A673 (cell line): ENCODE measurements at regions not wholly inside any gene's neighbourhood (a gene's known extent, or its start where the extent isn't known, plus 50 kb on each side); places are given as distances from the start of the nearest gene placed in this dataset.

Experiments used
- BruUV-seq: library from RNA; stranded (reverse); fragments of 400-500 nt; replicated peaks from 2 replicates; lab custom pipeline; 2021; lab: Mats Ljungman, UMichigan
- CTCF ChIA-PET: fragments of 300-600 bp; sonication (Branson Sonifier 250); formaldehyde crosslinking; loops from one replicate; lab custom pipeline; 2022; ENCODE audit warnings: antibody characterized with exemption; lab: Charles Lee
- POLR2A ChIA-PET: fragments of 300-600 bp; sonication (Branson Sonifier 250); formaldehyde crosslinking; loops from one replicate; lab custom pipeline; 2022; ENCODE audit warnings: antibody characterized with exemption; ENCODE audit not compliant: low non-redundant PET; lab: Charles Lee
- DNase-seq: peaks from one replicate; pipeline ENCODE4 v3.0.0-alpha.2; 2015; ENCODE audit warnings: low spot score
- H3K27ac ChIP-seq: fragments of 200-600 bp; sonication (generic); 2 replicates; pipeline ENCODE4 v1.5.1; 2016; ENCODE audit warnings: mixed run types, low read depth, mild to moderate bottlenecking, mixed read lengths, antibody characterized with exemption, low read length; ENCODE audit not compliant: poor library complexity, severe bottlenecking
- H3K27me3 ChIP-seq: fragments of 200-600 bp; sonication (generic); replicated peaks from 2 replicates; pipeline ENCODE4 v1.6.1; 2017; ENCODE audit warnings: mixed run types, low read depth, mild to moderate bottlenecking, mixed read lengths, antibody characterized with exemption, low read length; ENCODE audit not compliant: insufficient read depth, poor library complexity
- H3K36me3 ChIP-seq: fragments of 200-600 bp; sonication (generic); 2 replicates; pipeline ENCODE4 v1.6.1; 2016; ENCODE audit warnings: mixed run types, mild to moderate bottlenecking, mixed read lengths, antibody characterized with exemption, low read length; ENCODE audit not compliant: insufficient read depth, poor library complexity, severe bottlenecking
- H3K4me1 ChIP-seq: fragments of 200-600 bp; sonication (generic); 2 replicates; pipeline ENCODE4 v1.6.1; 2017; ENCODE audit warnings: mixed run types, mild to moderate bottlenecking, mixed read lengths, antibody characterized with exemption, low read length; ENCODE audit not compliant: insufficient read depth, poor library complexity, severe bottlenecking
- H3K4me3 ChIP-seq: fragments of 200-600 bp; sonication (generic); 2 replicates; pipeline ENCODE4 v1.5.1; 2016; ENCODE audit warnings: low read depth, mixed run types, mild to moderate bottlenecking, mixed read lengths, low read length; ENCODE audit not compliant: poor library complexity, severe bottlenecking
- H3K9me3 ChIP-seq: fragments of 200-600 bp; sonication (generic); 2 replicates; pipeline ENCODE4 v1.6.1; 2016; ENCODE audit warnings: mixed run types, low read depth, mild to moderate bottlenecking, mixed read lengths, antibody characterized with exemption, low read length; ENCODE audit not compliant: poor library complexity, severe bottlenecking
- CTCF ChIP-seq: fragments of 300-800, 200-600 bp; sonication (generic); conservative IDR thresholded peaks from 2 replicates; pipeline ENCODE4 v1.5.1; 2017; ENCODE audit warnings: low read depth, mild to moderate bottlenecking, antibody characterized with exemption, low read length, moderate library complexity, mixed read lengths
- EZH2 ChIP-seq: fragments of 200-600 bp; sonication (generic); IDR thresholded peaks from 2 replicates; pipeline ENCODE4 v1.6.1; 2017; ENCODE audit warnings: borderline replicate concordance, low read depth, mild to moderate bottlenecking, mixed read lengths, antibody characterized with exemption, low read length; ENCODE audit not compliant: poor library complexity, severe bottlenecking
- intact Hi-C: fragments of 100-400 bp; cut with micrococcal nuclease; formaldehyde crosslinking; loops from one replicate; pipeline ENCODE4 v1.10.0; 2022; ENCODE audit not compliant: unreplicated experiment

GRCh38 chr2:59974051-59974766 is 579.2 kb downstream of the BCL11A start:
- CTCF ChIA-PET: no interaction called here
- no TSS peak for BruUV-seq

DNA sequence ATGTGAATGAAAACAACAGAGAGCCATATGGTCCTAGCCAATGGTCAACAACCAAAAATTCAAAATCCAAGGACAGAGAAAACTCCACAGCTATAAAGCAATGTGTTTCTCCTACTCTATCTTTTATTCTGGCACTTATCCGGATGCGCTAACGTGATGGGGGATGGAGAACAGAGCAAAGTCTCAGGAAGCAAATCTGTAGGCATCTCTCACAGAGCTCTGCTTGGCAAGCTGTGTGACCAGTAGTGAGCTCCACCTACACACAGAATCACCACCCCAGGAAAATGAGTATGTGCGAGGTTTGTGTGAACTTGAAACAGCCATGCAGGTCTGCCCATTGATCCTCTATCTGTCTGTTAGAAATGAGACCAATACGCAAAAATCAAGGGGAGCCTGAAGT is 584.3 kb downstream of the BCL11A start:
- intact Hi-C loops: no loop called here
- Histone ChIP-seq H3K36me3 (no peaks in the 10 kb centered on the region), H3K27me3 (peaks cover 3% of the 10 kb centered on the region), H3K4me3 (no peak overlapping the region), H3K9me3 (no peaks in the 10 kb centered on the region), H3K27ac (no peak overlapping the region), H3K4me1 (no peaks in the 10 kb centered on the region)
- CTCF ChIA-PET: no interaction called here
- no TSS peak for BruUV-seq
- no peak for DNase-seq
- TF ChIP-seq CTCF (no peak), EZH2 (no peak)
- POLR2A ChIA-PET: no interaction called here

More at GRCh38 chr2:59974051-59974766, 579.2 kb downstream of the BCL11A start:
- no peak overlapping the region for H3K27ac ChIP-seq
- H3K36me3 ChIP-seq: no peaks in the 10 kb centered on the region
- no peaks in the 10 kb centered on the region for H3K9me3 ChIP-seq
- peaks cover 3% of the 10 kb centered on the region for H3K27me3 ChIP-seq
- POLR2A ChIA-PET: interaction anchor here (0.6 kb wide), 1 partner anchor 29 kb away, joined by 3 read pairs; no protein-coding TSS in a partner anchor
- DNase-seq: no peak
- TF ChIP-seq EZH2 (no peak), CTCF (no peak)
- intact Hi-C loops: no loop called here
- no peak overlapping the region for H3K4me3 ChIP-seq
- H3K4me1 ChIP-seq: no peaks in the 10 kb centered on the region

DNA sequence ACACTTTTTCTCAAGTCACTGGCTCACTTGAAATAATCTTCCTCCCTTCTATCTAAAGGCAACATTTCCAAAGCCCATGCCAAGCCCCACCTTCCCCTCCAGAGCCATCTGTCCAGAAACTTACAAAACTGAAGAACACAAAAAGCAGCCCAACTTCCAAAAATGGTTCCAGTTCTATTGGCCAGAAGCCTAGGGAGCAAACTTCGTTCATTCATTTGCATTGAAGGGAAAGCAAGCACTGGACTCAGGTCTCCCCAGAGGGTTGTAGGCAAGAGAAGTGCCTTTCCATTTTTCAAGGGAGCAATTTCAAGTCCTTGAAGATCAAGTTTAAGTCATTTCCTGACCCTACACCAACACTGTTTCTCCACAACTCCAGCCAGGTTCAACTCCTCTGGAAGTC is 585.0 kb downstream of the BCL11A start:
- H3K4me1 ChIP-seq: no peaks in the 10 kb centered on the region
- no peak overlapping the region for H3K4me3 ChIP-seq
- TF ChIP-seq EZH2: no peak
- TF ChIP-seq CTCF: no peak
- no peaks in the 10 kb centered on the region for H3K36me3 ChIP-seq
- POLR2A ChIA-PET: interaction anchor here (0.7 kb wide), 1 partner anchor 1136 kb away, joined by 3 read pairs; no protein-coding TSS in a partner anchor
- peaks cover 3% of the 10 kb centered on the region for H3K27me3 ChIP-seq
- no peaks in the 10 kb centered on the region for H3K9me3 ChIP-seq
- DNase-seq: no peak
- intact Hi-C loops: no loop called here
- CTCF ChIA-PET: no interaction called here
- no peak overlapping the region for H3K27ac ChIP-seq
- BruUV-seq: no TSS peak
